ENCODE measurements at regions not wholly inside any gene's neighbourhood (a gene's known extent, or its start where the extent isn't known, plus 50 kb on each side); places are given as distances from the start of the nearest gene placed in this dataset.

- no peak overlapping the region for H3K4me3 ChIP-seq (ENCODE audit: low read length)
- DNase-seq (ENCODE audit: low read depth): no peak
- no peak for TF ChIP-seq CTCF (conservative IDR thresholded peaks at IDR 0.05; ENCODE audit: low read length)
These were observed 747.1 kb upstream of the ACVR2A start for GRCh38 chr2:147097747-147098146.

GRCh38 chr2:147096671-147097070, 748.2 kb upstream of the ACVR2A start:
- DNase-seq (ENCODE audit: low read depth): no peak
- H3K4me3 ChIP-seq (ENCODE audit: low read length): no peak overlapping the region
- no peak for TF ChIP-seq CTCF (conservative IDR thresholded peaks at IDR 0.05; ENCODE audit: low read length)

- DNase-seq (ENCODE audit: low read depth): no peak
- no peak for TF ChIP-seq CTCF (conservative IDR thresholded peaks at IDR 0.05; ENCODE audit: low read length)
These were observed 749.5 kb upstream of the ACVR2A start for GRCh38 chr2:147095376-147095775.

GRCh38 chr2:147094077-147094476, 750.8 kb upstream of the ACVR2A start:
- DNase-seq (ENCODE audit: low read depth): no peak
- TF ChIP-seq CTCF (conservative IDR thresholded peaks at IDR 0.05; ENCODE audit: low read length): no peak
- no peak overlapping the region for H3K4me3 ChIP-seq (ENCODE audit: low read length)

More at GRCh38 chr2:147095376-147095775, 749.5 kb upstream of the ACVR2A start:
- H3K4me3 ChIP-seq (ENCODE audit: low read length): no peak overlapping the region

- no peak for DNase-seq (ENCODE audit: low read depth)
These were observed 752.6 kb upstream of the ACVR2A start for GRCh38 chr2:147092266-147092665.

GRCh38 chr2:147091448-147091847, 753.4 kb upstream of the ACVR2A start:
- no peak for DNase-seq (ENCODE audit: low read depth)
- no peak overlapping the region for H3K4me3 ChIP-seq (ENCODE audit: low read length)
- no peak for TF ChIP-seq CTCF (conservative IDR thresholded peaks at IDR 0.05; ENCODE audit: low read length)

More at GRCh38 chr2:147092266-147092665, 752.6 kb upstream of the ACVR2A start:
- H3K4me3 ChIP-seq (ENCODE audit: low read length): no peak overlapping the region
- no peak for TF ChIP-seq CTCF (conservative IDR thresholded peaks at IDR 0.05; ENCODE audit: low read length)

- H3K4me3 ChIP-seq (ENCODE audit: low read length): no peak overlapping the region
- TF ChIP-seq CTCF (conservative IDR thresholded peaks at IDR 0.05; ENCODE audit: low read length): no peak
- DNase-seq (ENCODE audit: low read depth): no peak
These were observed 756.0 kb upstream of the ACVR2A start for GRCh38 chr2:147088871-147089270.
